ENCODE measurements at regions not wholly inside any gene's neighbourhood (a gene's known extent, or its start where the extent isn't known, plus 50 kb on each side); places are given as distances from the start of the nearest gene placed in this dataset.
"Not testable (repeated sequence)": the region's sequence is repeated elsewhere in the genome, so short reads cannot be mapped to it uniquely, and the experiment has no call there.

DNA sequence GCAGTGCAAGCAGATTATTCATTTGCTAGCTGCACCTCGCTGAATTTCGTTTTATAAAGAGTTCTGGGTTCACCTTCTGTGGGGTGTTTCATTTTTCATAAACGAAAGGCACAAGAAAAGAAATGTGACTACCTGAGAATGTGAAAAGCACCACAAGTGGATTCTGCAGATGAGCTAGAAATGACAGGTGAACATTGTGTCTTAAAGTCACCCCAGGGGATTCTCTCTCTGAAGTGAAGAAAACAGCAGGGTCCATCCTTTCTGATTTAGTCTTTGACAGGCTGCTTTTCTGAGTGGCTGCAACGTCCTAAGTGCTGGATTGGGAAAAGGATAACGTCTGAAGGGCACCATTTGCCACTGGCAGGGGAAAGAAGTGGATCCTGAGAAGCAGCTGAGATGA lies 469.3 kb downstream of the SPATA31D1 start:
- no peak for DNase-seq

DNA sequence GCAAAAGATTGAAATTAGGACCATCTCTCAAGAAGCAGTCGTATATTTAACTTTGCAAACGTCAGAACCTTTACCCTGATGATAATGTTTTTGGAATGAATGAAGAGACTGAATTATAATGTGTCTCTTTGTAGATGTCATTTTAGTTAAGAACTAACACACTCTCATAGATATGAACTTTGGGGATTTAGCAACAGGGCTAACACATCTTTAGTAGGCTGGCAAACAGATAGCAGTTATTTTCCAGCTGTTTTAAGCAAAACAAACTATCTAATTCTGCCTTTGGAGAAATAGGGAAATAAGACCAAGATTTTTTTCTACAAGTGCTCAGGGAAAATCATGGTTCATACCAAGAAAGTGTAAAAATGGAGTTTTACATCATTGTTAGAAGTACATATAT lies 469.7 kb downstream of the SPATA31D1 start:
- DNase-seq: no peak

DNA sequence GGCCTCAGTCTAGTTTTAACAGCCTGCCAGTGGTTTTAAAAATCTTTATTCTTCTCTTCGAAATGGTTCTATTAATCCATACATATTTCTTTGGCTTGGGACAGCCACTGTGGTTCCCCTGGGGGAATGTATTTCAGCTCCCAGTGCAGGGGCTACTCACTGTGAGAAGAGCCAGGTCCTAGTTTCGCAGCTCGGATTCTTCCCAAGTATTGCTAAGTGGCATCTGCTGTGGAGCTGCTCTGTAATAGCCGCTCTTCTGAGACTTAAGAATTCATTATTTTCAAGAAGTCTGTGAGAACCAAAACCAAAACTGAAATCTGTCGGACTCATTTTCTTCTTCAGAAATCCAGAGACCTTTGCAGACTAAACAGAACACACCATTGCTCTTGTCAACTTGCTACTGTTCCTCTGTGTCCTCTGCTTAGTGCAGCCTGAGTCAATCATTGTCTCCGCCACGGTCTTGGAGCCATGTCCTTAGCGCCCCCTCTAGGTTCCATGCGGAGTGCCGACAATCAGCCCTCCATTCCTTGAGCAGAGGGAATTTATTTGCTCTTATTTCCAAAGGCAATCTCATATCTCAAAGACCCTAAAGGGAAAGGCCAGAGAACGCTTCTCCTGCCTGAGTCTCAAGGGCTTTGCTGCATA lies 478.2 kb downstream of the SPATA31D1 start:
- DNase-seq: no peak

DNA sequence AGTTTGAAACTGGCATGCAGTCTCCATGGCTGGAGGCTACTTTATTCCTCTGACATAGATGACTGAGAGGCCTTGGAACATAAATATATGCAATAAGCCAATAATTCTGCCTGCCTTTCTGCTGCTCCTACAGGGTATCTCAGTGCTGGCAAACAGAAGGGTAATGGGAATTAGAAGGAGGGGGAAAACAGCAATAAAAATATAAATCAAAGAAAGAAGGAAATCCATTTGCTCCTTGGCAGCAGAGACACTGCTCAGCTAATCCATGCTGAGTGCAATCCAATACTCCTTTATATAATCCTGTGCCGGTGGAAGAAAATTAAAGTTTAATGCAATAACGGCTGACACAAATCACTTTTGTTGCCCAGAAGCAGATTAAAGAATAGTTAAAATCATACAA lies 478.9 kb downstream of the SPATA31D1 start:
- no peak for DNase-seq

DNA sequence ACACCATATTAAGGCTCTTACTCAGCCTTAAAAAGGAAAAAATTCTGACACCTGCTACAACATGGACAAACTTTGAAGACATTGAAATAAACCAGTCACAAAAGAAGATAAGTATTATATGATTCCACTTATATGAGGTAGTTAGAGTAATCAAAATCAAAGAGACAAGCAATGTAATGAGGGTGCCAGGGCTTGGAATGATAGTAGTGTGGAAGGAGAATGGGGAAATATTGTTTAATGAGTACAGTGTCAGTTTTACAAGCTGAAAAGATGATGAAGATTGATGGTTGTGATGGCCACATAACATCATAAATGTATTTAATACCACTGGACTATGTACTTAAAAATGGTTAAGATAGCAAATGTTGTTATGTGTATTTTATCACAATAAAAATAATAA lies 485.7 kb downstream of the SPATA31D1 start:
- no peak for DNase-seq

DNA sequence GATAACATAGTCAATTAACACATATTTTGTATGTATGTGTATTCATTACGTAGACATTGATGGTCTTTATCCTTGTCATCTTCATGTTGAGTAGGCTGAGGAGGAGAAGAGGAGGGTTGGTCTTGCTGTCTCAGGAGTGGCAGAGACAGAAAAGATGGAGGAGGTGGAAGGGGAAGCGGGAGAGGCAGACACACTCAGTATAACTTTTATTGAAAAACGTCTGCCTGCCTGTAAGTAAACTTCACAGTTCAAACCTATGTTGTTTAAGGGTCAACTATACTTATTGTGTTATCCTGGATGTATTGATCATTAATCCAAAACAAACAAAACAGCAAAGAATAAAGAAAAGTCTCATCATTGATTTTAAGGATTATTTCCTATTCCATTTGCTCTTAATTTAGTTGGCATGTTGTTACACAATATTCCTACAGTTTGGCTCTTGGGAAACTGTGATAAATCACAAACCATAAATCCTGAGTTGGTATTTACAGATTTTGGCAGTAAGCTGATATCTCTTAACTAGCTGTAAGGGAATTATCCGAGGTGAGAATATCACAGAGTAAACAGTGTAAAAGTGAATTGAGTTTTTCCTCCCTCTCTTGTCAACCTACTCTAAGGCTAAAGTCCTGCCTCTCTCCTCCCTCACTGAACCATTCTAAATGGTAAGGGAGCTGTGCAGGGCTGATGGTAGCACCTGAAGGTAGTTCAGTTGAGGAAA lies 487.2 kb downstream of the SPATA31D1 start:
- DNase-seq: no peak

DNA sequence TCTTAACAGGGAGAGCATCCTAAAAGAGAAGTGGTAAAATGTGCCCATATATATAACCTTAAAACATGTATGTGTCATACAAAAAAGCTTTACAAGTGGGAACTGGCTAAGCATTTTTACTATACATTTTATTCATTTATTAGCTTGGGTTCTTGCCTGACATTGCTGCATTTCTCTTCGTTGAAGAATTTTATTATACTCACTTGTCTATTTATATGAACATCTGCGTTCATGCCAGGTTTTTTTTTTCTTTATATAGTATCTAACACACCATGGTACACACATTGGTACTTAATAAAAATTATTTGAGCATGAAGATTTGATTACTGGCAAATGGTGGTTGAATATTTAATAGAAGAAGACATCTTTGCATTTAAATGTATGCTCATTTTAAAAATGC lies 492.3 kb downstream of the SPATA31D1 start:
- no peak for DNase-seq

DNA sequence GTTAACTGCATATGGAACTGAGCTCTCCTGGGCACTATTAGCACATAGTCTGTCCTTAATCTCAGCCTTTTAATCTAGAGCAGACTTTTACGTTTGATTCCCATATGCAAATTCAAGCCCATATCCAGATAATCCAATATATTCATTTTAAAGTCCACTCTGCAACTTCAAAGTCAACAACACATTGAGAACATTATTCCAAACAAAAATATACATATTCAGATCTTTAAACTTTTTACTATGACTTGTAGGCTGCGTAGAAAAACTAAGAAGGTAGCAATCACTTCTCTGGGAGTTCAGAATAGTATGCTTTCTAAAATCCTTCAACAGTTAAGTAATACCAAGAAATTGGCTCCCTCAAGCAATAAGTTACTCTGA lies 499.4 kb downstream of the SPATA31D1 start:
- no peak for DNase-seq

DNA sequence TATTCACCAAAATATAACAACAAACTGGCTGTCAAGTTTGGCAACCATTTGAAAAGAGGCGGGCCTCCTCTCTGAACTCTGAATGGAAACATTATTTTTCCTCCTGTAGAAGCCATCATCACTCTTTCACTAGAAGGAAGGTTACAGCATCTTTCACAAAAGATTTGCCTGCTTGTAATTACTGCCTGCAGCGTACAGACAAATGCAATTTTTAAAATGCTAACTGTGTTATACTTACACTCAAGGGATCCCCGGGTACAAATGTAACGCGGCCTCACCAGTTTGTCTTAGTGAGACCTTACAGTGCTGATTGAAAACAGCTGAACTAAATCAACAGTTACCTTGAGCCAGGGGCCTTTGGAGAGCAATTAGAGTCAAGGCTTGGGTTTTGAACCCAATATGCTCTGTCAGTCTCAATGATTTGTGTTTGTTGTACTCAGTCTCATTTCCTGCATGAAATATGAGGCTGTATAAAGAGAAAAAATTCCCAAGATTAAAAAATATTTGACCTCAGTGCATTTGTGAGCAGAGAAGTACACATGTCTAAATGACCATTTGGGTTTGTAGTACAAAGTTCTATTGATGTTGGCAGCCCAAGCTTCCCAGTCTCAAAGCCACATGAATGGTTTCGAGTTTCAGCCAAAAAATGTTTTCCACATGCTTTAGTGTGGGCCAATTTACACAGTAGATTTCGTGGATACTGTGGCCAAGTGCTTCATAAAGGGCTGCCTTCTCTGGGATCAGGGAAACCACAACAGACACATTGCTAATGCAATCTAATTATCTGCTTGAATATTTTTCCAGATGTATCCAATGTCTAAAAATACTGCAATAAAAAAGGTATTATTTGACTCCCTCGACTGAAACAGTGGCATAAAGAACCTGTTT lies 500.0 kb downstream of the SPATA31D1 start:
- no peak for DNase-seq

DNA sequence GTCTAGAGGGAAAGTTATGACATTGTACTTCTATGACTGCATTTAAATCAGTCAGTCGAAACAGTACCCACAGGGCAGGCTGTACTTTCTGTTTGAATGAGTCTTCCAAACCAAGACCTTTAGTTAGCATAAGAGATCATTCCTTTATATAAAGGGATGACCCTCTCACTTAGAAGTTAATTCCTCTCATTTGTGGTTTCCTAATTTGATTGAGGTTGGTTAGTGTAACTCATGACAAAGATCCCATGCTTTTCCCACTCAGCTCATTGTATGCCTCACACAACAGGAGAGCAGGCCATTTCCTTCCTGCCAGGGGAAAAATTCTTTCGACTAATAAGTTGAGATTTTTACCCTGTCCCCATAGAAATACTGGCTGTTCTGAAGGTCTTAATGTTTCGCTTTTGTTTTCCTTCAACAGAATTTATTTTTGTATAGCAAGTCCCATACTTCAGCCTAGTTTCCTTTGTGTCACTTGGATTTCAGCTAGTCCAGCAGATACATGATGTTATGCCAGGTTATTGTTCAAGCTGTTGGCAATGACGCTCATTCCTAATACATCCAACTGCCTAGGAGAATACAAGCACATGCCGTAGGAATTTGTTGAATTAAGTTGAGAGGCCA lies 500.7 kb downstream of the SPATA31D1 start:
- DNase-seq: no peak

DNA sequence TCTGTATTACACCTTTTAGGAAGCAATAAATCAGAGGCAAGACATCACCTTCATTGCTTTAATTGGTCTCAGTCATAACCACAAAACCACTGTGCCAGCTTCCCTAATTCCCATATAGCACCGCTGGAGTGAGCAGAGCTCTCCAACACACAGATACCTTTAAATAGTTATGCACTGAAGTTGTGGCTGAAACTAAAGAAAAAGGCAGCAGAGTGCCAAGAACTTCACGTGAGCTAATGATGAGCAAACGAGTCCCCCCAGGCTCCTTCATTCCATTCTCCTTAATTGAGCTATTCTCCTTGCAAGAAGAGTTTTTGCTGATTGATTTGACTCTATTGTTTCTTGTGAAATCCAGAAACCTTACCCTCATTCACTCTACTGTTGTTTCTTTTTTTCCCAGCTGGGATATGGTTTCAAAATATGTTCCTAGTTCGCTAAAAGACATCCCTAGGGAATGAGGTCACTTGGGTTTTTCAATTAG lies 501.5 kb downstream of the SPATA31D1 start:
- no peak for DNase-seq

DNA sequence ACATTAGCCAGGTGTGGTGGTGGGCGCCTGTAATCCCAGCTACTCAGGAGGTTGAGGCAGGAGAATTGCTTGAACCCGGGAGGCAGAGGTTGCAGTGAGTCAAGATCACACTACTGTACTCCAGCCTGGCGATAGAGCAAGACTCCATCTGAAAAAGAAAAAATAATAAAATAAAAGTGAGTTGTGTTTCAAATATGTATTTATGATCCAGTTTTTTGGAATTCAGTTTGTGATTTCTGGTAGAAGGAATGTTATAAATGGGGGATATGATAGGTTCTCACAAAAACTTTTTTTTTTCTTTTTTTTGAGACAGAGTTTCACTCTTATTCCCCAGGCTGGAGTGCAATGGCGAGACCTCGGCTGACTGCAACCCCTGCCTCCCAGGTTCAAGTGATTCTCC lies 502.2 kb downstream of the SPATA31D1 start:
- DNase-seq: not testable (repeated sequence)

DNA sequence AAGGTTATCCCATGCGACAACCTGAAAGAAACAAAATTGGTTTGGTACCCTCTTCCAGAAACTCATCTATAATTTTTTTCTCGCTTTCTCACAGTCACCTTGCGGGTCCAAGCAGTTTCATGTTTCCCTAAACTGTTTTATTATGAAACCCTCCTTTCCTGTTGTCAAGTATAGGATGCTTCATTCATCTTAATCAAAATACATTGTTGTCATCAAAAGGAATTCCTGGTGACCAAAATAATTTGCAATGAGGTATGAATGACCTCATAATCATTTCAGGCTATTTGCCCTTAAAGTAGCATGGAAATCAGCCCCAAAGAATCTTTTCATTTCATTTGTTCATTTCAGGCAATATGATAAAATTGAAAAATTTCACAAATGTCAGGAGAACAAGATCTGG lies 503.0 kb downstream of the SPATA31D1 start:
- no peak for DNase-seq

DNA sequence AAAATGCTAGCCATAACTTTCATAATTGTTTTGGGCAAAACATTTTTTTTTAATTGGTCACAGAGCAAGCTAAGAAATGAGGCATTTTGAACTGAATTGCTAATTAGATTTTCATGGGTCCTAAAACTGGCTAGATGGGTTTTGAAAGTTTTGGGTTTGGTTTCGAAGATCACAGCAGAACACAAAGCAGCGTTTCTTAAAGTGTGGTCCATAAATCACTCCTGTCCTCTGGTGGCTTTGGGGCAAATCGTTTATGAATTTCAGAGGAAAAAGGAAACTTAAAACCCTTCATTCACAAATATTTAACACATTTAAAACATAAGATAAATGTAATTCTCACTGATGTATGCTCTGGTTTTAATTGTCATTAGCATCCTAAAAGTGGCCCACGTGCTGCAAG lies 503.7 kb downstream of the SPATA31D1 start:
- DNase-seq: no peak

DNA sequence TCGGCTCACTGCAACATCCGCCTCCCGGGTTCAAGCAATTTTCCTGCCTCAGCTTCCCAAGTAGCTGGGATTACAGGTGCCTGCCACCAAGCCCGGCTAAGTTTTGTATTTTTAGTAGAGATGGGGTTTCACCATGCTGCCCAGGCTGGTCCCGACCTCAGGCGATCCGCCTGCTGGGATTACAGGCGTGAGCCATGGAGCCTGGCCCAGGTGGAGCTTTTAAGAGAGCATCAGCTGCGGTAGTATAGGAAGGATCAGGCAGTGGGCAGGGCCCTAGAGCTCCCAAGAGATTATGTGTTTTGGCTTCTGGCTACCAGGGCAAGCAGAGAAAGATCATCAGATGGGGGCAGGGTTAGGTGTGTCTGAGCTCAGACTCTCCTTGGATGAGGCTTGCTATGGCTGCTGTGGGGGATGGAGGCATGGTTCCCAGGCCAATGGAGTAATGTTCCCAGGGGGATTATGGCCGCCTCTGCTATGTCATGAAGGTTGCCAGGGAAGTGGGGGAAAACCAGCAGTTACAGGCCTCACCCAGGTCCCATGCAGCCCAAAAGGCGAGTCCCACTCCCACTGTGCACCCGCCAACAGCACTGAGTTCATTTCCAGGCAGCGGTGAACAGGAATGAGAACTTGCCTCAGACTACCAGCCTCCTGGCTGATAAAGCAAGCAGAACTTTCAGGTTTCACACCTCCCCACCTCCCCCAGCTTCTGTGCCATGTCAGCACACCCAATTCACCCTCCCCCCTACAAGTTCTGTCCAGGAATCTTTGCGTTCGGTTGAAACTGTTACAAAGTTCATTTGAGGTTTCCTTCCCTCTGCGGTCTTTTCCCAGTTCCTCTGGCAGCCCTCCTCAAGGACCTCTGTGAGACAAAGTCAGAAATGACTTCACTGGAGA lies 507.6 kb downstream of the SPATA31D1 start:
- no peak for DNase-seq

DNA sequence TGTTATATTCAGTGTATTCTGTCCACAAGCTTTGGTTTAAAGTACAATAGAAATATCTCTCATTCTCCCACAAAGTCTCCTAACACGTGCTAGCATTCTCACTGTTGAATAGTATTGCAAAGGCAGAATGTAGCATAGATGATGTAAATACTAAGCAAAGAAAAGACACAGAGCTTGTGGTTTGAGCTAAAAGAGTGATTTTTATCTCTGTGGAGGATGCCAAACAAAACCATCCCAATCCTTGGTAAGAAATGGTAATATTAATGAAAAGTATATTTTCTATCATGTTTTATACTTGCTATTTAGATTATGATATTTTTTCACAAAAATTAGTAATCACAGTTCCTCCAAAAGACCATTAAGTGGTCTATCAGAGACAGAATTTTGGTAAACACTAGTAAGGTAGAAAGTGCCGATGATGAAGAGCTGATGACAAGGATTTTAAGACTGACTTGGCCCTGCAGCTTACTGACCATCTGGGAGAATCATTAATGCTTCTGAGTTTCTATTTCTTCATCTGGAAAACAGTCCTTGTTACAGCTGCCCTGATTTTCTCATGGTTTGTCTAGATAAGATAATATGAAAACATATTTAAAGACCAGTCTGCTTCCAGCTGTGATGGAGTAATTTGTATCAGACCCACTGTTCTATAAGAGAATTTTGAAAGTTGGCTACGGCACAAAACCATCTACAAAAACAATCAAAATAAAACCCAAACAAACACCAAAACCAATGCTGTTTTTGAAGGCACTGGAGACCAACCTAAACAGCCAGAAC lies 510.2 kb downstream of the SPATA31D1 start:
- DNase-seq: no peak

DNA sequence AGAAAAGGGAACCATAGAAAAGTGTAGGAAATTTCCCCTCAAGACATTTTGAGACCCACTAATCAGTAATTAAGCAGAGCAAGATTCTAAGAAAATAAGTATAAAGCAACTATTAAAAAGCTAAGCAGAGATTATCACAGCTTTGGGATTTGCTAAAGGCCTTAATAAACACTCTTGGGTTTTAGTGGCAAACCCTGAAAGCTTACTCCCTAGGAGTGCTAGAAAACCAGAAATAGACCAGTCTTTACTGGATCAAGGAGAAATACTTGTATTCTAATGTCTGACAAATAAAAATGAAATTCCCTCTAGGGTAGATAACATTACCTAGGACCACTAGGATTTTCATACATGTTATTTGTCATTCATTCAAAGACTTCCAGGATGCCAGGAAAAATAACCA lies 510.8 kb downstream of the SPATA31D1 start:
- DNase-seq: no peak

DNA sequence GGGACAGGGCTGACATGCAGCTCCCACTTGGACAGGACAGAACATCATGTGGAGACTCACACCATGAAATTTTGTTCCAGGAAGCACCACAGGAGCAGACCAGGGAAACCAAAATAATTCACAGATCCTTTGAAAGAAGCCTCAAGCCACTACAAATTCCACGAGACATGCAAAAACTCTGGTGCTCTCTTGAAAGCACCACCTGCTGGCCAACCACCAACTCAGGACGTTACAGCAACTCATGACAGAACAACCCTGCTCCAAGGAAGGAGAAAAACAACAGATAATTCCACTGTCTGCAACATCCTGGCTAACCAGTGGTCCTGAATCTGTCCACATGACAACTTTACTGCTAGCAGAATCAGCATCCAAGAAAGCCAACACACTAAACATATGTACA lies 516.0 kb downstream of the SPATA31D1 start:
- DNase-seq: no peak

DNA sequence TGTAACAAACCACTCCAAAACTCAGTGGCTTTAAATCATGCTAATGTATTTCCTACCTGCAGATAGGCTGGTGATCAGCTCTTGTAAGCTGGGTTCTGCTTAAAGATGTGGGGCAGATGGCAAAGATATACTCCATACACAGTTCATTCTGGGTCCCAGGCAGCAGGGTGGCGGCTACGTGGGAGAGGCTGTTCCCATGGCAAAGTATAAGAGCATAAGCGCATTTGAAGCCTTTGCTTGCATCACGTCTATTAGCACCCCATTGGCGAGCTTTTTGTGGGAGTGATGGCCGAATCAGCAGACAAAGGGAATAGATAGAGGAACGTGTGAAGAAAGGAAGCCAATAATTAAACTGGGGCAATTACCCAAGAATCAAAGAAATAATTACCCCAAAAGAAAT lies 523.1 kb downstream of the SPATA31D1 start:
- no peak for DNase-seq

DNA sequence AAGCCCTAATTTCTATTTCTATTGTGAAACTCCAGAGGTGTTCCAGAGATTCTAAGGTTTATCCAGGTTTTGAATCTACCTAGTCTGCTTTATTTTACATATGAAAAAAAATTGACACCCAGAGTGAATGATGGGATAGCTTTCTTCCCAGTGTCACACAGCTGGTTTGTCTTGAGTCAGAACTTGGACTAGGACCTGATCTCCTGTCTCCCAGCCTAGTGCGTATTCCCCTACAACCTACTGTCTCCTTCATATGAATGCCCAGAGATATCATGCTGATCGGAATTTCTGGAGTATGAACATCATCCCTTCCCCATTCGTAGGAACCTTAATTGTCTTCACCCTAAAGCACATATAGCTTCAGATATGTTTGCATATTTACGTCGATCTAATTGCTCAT lies 524.2 kb downstream of the SPATA31D1 start:
- no peak for DNase-seq

DNA sequence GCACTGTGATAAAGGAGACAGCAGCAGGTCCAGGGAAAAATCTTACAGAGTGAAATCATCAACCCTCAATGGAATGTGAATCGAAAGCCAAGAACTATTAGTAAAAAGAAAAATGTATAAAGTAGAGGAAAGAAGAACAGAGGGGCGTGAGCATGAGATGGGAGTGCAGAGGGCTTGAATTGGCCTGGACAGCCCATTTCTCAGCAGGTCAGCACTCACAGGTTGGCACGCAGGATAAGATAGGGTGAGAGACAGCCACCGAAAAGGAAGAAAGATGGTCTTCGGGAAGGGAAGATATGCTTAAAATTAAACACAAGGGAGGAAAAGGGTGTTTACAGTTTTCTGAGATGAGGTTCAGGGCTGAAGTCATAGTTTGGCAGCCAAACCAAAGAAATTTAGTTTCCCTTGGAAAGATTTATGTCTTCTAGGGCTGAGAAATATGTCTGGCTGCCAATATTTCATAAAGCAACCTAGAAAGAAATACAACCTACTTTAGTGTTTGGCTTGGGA lies 524.7 kb downstream of the SPATA31D1 start:
- DNase-seq: no peak

Data from CD4-positive, alpha-beta T cell treated with Interferon gamma for 1 hour (primary cell).